GM19328 (cell line): ENCODE measurements at regions not wholly inside any gene's neighbourhood (a gene's known extent, or its start where the extent isn't known, plus 50 kb on each side); places are given as distances from the start of the nearest gene placed in this dataset.
"Not testable (repeated sequence)": the region's sequence is repeated elsewhere in the genome, so short reads cannot be mapped to it uniquely, and the experiment has no call there.

Source experiments
- ATAC-seq: cut with Tn5 transposase; IDR thresholded peaks from one replicate; pipeline ENCODE4 v1.9.1; 2021; ENCODE audit warnings: mild to moderate bottlenecking, moderate library complexity; ENCODE audit not compliant: unreplicated experiment

DNA sequence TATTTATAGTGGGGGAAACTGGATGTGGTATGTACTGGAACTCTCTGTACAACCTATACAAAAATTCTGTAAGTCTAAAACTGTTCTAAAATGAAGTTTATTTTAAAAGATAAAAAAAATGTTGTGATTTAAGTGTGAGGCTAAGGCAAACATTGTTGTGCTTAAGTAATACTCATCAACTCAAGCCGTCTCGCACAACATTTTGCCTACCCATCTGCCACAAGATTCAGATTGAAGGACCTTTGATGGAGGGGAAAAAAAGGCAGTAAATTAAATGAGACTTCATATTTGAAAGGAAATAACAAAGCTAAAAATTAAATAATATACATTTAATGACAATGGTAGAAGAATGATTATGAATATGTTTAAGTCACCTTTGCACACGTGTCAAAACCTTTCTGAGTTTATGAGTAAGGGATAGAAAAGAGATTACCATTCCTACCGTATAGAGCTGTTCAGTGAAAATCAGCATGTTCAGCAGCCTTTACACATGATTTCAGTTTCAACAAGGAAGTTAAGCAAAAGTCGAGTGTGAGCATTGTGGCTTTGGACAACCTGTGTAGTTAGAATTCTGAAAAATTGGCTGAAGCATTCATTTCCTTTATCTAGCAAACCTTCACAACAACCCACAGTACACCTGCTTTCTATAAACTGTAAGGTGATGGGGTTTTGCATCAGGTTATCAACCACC lies 499.3 kb downstream of the IRS1 start:
- ATAC-seq = peak; percentile 82

DNA sequence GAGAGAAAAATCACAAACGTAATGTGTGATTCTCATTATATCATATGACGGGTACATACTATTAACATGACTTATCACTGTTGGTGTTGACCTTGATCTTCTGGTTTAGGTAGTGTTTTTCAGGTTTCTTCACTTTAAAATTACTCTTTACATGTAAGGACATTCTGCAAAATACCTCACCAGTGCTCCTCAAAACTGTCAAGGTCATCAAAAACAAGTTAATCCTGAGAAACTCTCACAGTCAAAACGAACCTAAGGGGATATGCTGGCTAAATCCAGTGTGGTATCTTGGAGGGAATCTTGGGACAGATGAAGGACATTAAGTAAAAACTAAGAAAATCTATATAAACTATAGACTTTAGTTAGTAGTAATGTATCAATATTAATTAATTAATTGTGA lies 499.8 kb downstream of the IRS1 start:
- no peak for ATAC-seq

DNA sequence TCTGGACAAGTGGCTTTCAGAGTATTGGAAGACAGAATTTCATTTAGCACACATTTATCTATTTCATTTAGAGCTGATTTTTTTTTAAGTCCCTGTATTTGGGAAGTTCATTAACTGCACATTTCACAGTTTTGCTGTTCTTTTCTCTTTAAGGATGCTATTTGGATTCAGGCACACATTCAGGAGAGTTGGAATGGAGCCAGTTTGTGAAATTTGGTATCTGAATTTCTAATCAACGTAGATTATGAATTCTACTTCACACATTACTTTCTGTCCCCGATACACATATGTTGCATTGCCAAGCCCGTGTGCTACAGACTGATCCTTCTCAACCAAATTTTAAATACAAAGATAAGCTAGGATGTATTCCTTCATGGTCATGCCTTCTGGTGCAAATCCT lies 503.9 kb downstream of the IRS1 start:
- ATAC-seq = no peak

DNA sequence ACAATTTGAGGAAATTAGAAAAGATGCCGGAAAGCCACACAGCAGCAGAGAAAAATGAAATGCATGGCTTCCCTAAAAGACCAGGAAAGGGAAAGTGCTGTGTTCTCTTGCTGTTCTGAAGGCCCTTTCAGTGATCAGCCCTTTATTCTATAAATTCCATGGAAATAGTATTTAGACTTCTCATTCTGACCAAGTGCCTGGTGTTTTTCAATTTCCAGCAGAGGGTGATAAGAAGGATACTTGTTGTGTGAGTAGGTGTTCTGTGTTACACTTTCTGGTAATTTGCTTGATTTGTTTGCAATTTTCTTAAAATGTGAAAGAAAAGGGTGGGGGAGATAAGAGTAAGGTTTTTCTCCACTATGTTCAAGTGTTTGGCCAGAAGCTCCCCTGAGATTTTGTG lies 504.5 kb downstream of the IRS1 start:
- ATAC-seq = no peak

DNA sequence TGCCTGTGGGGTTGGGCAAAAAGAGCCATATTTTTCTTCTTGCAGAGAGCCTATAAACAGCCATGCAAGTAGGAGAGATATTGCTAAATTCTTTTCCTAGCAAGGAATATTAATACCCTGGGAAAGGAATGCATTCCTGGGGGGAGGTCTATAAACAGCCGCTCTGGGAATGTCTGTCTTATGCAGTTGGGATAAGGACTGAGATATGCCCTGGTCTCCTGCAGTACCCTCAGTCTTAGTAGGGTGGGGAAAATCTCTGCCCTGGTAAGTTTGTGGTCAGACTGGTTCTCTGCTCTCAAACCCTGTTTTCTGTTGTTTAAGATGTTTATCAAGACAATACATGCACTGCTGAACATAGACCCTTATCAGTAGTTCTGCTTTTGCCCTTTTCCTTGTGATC lies 508.3 kb downstream of the IRS1 start:
- ATAC-seq = not testable (repeated sequence)

DNA sequence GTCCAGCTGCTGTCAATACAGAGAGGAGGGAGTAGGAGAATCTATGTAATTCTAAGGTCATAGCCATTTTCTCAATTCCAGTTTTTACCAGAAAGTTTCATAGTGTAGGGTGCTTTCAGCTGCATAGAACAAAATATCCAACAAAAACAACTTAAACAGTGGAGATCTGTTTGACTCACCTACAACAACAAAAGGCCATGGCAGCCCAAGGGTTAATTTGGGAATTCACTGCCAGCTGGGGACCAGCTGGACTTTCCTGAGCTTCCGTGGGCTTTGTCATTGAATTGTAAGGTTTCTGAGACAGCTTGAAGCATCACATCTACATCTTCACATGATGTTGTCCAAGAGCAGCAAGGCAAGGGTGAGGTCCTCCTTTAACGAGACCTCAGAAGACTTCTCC lies 512.7 kb downstream of the IRS1 start:
- no peak for ATAC-seq

DNA sequence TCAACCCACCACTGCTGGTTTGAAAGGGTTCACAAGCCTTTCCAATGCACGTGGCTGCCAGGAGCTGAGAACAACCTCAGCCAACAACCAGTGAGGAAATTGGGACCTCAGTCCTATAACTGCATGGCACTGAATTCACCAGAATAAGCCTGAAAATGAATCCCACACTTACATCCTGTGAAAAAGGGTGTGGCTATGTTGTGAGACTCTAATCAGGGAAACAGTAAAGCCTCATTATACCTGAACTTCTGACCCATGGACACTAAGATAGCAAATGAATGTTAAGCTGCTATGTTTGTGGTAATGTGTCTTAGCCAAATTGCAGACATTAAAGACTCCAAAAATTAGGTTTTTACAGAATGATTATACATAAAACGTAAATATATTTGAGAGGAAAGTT lies 515.8 kb downstream of the IRS1 start:
- ATAC-seq = no peak

DNA sequence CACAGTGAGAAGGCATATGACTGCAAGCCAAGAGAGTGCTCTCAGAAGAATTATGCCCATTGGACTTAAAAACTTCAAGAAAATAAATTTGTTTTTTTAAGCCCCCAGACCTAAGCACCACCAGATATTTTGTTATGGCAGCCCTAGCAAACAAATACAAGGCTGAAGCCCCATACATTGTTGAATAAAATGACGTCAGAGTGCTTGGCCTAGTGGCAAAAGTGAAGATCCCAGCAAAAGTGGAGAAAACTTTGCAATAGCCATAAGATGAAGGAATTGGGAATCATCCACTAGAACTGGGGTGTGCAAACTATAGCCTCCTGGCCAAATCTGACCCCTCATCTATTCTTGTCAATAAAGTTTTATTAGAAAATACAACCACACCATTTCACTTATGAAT lies 517.5 kb downstream of the IRS1 start:
- no peak for ATAC-seq

DNA sequence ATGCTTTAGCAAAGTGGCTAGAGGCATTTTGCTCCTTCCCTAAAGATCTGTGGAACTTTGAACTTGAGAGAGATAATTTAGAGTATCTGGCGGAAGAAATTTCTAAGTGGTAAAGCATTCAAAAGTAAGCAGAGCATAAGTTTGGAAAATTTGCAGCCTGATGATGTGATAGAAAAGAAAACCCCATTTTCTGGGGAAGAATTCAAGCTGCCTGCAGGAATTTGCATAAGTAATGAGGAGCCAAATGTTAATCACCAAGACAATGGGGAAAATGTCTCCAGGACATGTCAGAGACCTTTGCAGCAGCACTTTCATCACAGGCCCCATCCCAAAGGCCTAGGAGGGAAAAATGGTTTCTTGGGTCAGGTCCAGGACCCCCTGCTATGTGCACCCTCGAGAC lies 519.5 kb downstream of the IRS1 start:
- ATAC-seq = not testable (repeated sequence)

DNA sequence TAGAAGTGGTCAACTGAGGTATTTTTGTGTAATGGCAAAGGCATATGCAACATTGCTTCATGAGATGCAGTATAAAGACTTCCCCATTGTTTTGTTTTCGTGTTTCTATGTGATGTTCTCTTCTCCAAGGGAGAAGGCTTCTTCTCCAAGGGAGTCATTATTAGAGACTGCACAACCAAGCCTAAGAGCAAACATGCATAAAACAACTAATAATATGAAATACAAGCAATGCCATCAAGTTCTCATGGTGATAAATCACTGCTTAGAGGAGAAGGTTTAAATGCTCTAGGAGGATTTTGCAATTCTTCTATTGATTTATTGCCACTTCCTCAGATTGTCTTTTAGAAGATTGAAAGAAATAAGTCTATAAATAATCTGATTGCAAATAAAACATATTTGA lies 524.4 kb downstream of the IRS1 start:
- no peak for ATAC-seq

DNA sequence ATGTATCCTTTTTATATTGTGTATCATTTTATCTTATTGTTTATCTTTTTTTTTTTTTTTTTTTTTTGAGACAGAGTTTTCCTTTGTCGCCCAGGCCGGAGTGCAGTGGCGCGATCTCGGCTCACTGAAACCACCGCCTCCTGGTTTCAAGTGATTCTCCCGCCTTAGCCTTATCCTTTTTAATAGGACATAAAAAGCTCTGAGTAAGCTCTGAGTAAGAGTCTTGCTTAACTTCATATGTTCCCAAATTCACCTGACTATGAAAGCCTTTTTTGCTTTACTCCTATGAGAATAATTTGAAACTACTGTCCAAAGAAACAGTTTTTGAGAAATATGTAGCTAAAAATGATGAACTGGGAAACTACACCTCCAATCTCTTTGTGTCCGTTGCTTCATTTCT lies 525.5 kb downstream of the IRS1 start:
- no peak for ATAC-seq

DNA sequence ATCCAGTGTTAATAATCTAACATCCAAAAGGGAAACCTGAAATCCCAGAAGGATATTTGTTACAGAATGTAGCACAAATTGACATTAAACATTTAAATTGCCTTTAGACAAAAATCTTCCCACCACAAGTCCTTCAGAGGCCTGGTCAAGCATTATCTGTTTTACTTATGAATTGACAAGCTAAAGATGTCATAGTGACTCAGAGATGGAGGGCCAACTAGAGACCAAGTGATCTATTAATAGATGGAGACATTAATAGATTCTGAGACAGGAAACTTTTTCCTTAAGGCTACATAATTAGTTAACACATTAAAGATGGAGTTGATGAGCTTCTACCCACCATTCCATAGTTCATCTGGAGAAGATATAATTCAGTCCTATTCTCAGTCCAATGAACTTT lies 526.2 kb downstream of the IRS1 start:
- ATAC-seq = no peak

DNA sequence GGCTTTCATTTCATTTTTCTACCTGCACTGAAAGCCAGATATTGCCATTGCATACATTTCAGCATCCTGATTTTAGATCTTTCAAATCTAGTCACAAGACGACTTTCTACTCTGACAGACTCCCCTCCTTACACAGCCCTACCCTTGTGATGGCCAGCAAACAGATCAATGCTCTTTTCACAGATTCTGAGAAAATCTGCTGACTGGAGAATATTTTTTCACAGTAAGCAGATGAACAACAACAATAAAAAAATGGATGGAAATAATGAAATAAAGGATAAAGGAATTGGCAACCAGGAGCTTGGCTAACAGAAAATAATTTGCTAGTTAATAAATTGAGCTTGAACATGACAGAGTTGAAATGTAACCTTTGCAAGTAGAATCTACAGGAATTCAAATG lies 527.2 kb downstream of the IRS1 start:
- no peak for ATAC-seq

DNA sequence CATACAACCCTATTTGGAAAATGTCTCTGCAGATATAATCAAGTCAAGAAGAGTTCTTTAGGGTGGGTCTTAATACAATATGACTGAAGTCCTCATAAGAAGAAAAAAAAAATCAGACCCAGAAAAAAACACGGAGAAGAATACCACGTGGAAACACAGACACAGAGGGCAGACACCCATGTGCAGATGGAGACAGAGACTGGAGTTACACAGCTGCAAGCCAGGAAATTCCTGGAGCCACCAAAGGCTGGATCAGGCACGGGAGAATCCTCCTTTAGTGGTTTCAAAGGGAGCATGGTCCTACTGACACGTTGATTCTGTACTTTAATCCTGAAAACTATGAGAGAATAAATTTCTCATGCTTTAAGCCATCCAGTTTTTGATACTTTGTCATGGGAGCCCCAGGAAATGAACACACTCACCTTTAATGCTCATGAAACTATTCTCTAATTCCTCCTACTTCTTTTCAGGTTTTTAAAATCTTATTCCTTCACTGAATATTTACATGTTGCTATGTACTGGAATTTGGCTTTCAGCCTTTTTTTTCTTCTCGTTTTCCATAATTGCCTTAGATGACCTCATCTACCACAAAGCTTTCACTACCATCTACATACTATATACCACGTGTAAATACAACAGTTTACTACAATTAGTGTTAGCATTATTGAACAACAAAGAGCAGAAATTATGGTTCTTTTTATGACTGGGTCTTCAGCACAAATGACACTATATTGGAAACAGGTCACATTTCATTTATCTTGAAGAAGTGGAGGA lies 529.1 kb downstream of the IRS1 start:
- no peak for ATAC-seq

DNA sequence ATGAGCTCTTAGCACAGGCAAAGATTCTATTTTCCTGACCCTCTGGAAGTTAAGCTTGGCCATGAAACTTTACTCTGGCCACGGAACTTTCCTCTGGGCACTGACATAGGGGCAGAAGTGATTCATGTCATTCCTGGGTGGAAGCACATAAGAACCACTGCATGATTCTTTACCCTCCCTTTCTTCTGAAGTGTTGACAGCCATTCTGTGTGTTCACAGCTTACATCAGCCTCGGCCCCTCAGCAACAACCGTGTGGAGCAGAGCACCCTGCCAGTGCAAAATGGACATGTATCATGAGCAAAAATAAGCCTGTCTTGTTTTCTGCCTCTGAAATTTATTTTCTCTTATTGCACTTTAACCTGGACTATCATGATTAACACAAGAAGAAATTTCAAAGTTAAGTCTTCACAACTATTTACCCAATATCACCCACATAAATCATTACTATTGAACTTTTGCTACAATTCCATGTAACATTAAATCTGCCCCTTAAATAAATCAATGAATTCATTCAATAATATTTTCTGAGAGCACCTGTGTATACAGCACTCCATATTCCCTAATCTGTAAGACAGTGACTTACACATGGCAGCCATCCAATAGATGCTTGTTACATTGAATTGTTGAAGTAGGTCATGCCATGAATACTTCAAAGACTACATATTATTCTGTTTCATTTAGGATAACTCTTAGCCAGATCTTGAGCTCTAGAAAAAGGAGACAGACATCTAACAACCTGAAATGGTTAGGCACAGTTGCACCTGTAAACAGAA lies 531.9 kb downstream of the IRS1 start:
- no peak for ATAC-seq

DNA sequence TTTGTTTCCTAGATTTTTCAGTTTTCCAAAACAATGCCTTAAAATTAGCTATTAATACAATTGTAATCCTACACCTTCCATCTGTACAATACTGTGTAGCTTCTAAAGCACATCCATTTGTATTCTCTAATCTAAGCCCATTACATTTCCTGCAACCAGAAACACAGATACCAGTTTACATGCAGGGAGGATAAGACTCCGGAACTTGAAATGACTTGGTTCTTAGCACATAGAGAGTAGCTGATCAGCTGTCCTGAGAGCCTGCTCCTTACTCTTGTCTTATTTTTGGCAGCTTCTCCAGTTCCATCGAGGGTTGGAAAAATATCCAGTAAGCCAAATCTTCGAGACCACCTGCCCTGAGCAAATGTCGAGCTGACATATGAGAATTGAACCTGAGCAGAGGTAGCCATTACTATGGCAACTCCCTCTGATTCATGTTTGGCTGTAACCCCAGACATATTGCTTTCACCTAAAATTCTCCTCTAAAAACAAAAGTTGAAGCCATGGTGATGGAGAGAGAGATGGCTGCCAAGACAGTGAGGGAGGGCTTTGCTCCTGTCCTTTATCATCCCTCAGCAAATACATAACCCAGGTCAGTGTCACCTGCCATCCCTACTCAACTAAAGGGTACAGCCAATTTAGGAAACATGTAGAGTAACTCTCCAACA lies 542.8 kb downstream of the IRS1 start:
- no peak for ATAC-seq

DNA sequence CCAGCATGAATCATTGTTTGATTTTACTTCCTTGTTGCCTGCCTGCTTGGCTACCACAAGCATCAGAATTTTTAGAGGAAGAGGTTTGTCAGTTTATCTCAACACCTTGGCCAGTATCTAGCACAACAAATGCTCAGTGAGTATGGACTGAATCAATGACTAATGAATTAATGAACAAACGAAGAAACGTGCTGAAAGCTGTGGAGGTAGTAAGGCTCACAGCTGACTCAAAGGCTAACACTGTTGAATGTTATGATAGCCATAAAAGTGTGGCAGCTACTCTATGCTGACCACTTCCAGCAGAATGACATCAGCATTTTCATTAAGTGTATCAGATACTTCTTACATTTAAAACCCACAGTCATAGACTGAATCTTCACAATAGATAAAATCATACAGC lies 543.4 kb downstream of the IRS1 start:
- ATAC-seq = no peak

DNA sequence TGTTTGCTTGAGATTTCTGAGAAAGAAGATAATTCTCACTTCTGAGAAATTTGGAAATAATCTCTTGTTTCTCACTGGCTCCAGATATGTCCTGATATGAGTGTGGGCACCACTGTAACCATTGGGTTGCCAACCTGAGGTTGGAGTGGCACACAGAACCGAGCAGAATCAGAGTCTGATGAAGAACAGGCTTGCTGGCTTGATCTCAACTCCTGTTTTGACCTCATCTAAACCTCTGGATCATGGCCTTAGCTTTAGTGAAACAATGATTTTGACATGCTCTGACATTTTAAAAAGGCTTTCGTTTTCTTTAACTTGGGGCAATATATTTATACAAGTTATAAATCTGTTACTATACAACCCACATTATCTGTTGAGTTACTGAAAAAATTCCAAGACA lies 548.0 kb downstream of the IRS1 start:
- no peak for ATAC-seq

DNA sequence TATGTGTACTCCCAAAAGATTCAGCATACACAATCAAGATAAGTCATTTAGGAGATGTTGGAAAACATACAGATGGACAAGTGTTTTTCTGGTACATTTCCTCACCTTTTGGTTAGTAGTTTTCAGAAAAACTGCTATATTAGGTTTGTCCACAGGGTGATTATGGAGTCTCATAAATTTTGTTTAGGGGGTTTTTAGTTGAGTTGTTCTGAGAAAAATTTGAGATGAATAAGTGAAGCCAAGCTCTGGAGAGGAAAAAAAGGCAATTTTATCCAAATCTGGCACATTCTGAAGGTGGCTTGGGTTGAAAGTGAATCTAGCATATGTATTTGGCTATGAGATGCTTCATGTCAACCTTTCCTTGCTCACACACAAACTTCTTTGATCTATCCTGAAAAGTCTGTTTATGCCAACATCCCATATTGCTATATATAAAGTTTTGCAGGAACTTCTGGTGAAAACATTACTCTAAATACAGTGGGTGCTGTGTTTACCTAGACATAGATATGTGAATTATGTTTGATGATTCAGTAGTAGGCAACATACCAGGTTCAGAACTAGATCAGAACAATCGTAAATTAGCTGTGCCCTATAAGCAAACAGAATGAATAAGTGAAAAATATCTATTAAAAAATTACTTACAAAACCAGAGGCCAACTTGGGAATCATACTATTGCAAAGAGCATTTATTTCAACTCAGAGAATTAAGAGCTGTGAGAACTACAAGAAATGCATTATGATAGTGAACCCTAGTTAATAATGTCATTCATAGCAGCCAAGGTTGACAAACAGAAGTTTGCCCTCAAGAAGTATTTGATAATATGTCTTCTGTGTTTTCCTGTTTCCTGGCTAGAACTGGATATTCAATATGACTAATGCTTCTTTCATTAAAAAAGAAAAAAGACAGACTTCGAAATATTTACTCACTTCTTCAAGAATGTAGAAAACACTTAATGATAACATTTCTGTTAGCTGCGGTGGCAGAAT lies 552.0 kb downstream of the IRS1 start:
- no peak for ATAC-seq

DNA sequence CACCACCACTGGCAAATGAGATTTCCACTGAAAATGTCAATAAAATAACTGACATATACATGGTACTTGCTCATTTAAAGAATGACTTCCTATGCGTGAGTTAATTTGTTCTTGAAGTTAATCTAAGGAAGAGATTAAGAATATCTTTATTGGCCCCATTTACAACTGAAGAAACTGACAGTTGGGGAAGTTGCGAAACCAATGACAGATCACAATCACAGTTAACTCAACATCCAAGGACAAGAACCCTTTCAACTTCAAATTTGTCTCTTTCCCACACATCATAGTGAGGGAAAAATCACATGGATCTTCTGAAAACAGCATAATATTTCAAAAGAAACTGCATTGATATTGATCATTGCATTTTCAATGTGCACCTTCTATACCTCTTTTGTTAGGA lies 565.4 kb downstream of the IRS1 start:
- ATAC-seq = no peak
